ENCODE measurements at regions not wholly inside any gene's neighbourhood (a gene's known extent, or its start where the extent isn't known, plus 50 kb on each side); places are given as distances from the start of the nearest gene placed in this dataset.
A peak's percentile ranks its signal among the peaks of the same experiment; 100 is the strongest.
"Not testable (repeated sequence)": the region's sequence is repeated elsewhere in the genome, so short reads cannot be mapped to it uniquely, and the experiment has no call there.

DNA sequence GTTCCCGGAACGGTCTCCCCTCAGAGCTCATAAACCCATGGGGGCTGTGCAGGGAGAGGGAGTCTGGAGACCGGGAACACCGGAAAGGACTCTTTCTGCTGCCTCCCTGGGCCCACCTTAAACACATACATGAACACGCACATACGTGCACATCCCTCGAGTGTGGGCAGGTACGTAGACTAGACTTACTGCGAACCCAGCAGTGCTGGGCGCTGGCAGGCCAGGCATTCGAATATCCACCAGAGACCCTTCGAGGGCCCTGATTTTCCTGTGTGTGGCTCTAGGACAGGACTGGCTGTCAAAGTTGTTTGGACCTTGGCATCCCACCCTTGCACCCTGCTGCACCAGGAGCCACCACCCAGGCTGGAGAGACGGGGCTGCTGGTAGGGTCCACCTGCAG is 102.7 kb downstream of the PLXNA1 start:
- H3K9ac ChIP-seq (ENCODE audit: insufficient read length, low read depth), result no peak overlapping the region
- no peak overlapping the region for H3K4me3 ChIP-seq (ENCODE audit: insufficient read length, low read depth)
- no peaks in the 10 kb centered on the region for H3K9me3 ChIP-seq (ENCODE audit: insufficient read depth, low read length)
- no peaks in the 10 kb centered on the region for H3K36me3 ChIP-seq (ENCODE audit: insufficient read depth, insufficient read length, low read length)
- no peaks in the 10 kb centered on the region for H3K27me3 ChIP-seq (ENCODE audit: insufficient read depth, insufficient read length)
- H3K4me1 ChIP-seq (ENCODE audit: insufficient read depth, insufficient read length), result peaks cover 19% of the 10 kb centered on the region
- no peak for DNase-seq (ENCODE audit: low read depth, low spot score)
- TF ChIP-seq YY1 (IDR thresholded peaks at IDR 0.05; ENCODE audit: insufficient read depth, insufficient read length), result no peak
- TF ChIP-seq SUZ12 (IDR thresholded peaks at IDR 0.05; ENCODE audit: extremely low read depth, insufficient read depth, insufficient read length), result no peak
- TF ChIP-seq ZNF274 (IDR thresholded peaks at IDR 0.05; ENCODE audit: low read depth, low read length), result no peak

DNA sequence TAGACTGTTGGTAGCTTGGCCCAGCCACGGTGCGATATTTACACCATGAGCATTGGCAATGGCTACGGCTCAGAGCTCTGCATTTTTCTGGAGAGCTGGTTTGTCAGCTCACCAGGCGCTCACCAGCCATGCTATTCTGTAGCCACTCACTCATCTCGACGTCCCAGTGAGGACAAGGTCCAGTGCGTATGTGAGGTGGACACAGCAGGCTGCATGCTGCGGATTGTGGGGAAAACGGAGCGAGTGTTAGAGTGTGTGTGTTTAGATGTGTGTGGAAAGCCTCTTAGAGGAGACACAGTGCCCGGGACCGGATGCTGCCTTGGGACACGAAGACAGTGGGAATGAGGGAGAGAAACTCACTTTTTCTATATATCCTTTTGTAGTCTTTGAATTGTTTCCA is 103.7 kb downstream of the PLXNA1 start:
- H3K9me3 ChIP-seq (ENCODE audit: insufficient read depth, low read length); H3K4me3 ChIP-seq (ENCODE audit: insufficient read length, low read depth); H3K9ac ChIP-seq (ENCODE audit: insufficient read length, low read depth); DNase-seq (ENCODE audit: low read depth, low spot score); H3K36me3 ChIP-seq (ENCODE audit: insufficient read depth, insufficient read length, low read length); H3K27me3 ChIP-seq (ENCODE audit: insufficient read depth, insufficient read length): not testable (repeated sequence)
- peaks cover 19% of the 10 kb centered on the region for H3K4me1 ChIP-seq (ENCODE audit: insufficient read depth, insufficient read length)

DNA sequence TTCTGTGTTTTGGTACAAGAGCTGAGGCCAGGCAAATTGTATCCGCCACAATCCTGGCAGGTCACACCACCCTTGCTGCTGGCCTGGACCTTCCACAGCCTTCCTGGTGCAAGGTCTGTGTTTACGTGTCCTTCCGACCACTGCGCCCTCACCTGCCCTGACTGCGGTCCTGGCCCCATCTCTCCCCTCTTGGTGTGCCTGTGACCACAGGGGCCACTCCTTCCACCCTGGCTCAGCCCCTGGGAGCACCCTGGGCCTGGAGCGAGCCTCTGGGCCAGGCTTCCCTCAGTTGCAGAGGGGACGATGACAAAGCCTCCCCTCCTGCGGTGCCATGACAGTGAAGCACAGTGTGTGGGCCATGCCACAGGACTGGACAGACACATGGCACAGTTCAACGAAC is 104.5 kb downstream of the PLXNA1 start:
- TF ChIP-seq ZNF274 (IDR thresholded peaks at IDR 0.05; ENCODE audit: low read depth, low read length), result no peak
- TF ChIP-seq YY1 (IDR thresholded peaks at IDR 0.05; ENCODE audit: insufficient read depth, insufficient read length), result no peak
- no peak for TF ChIP-seq SUZ12 (IDR thresholded peaks at IDR 0.05; ENCODE audit: extremely low read depth, insufficient read depth, insufficient read length)
- Histone ChIP-seq H3K9ac (ENCODE audit: insufficient read length, low read depth) (no peak overlapping the region), H3K9me3 (ENCODE audit: insufficient read depth, low read length) (no peaks in the 10 kb centered on the region), H3K27me3 (ENCODE audit: insufficient read depth, insufficient read length) (no peaks in the 10 kb centered on the region), H3K4me3 (ENCODE audit: insufficient read length, low read depth) (no peak overlapping the region), H3K36me3 (ENCODE audit: insufficient read depth, insufficient read length, low read length) (no peaks in the 10 kb centered on the region), H3K4me1 (ENCODE audit: insufficient read depth, insufficient read length) (peaks cover 19% of the 10 kb centered on the region)
- no peak for DNase-seq (ENCODE audit: low read depth, low spot score)

DNA sequence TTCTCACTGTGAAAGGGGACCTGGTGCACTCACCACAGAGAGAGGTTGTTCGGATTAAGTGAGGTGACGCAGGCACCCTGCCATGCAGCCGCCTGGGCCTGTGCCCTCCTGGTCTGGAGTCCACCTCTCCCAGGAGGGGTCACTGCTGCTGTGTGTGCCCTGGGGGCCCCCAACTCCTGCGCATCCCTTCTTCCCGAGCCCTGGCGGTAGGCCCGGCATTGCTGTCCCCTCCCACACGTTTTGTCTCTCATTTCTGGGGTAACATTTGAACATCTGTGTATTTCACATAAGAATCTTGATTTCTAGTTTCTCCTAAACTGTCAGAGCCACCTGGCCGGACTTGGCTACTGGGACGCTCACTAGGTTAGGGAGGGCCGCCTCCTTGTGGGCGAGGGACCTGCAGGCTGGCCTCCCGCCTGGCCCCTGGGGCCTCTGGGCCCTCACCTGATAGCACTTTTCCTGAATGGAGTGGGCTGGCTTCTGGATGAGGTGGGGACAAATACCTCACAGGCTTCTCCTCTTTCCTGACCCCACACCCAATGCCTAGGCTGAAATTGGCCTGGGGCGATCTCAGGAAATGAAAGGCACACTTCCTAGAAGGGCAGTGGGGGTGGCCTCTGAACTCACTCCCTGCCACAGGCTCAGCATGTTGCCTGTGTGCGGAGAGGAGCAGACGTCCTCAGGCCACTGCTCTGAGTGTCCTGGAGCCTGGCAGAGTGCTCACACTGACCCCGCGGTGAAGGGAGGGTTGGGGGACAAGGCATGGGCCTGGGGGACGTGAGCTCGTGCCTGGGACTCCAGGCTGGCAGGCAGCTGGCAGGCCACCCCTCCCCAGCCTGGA is 104.2 kb upstream of the PRR23E start:
- no peak for DNase-seq (ENCODE audit: low read depth, low spot score)
- TF ChIP-seq YY1 (IDR thresholded peaks at IDR 0.05; ENCODE audit: insufficient read depth, insufficient read length), result no peak
- Histone ChIP-seq H3K9ac (ENCODE audit: insufficient read length, low read depth) (peak overlapping the region; percentile 52), H3K36me3 (ENCODE audit: insufficient read depth, insufficient read length, low read length) (no peaks in the 10 kb centered on the region), H3K9me3 (ENCODE audit: insufficient read depth, low read length) (no peaks in the 10 kb centered on the region), H3K4me1 (ENCODE audit: insufficient read depth, insufficient read length) (peaks cover 19% of the 10 kb centered on the region), H3K27me3 (ENCODE audit: insufficient read depth, insufficient read length) (no peaks in the 10 kb centered on the region), H3K4me3 (ENCODE audit: insufficient read length, low read depth) (no peak overlapping the region)

DNA sequence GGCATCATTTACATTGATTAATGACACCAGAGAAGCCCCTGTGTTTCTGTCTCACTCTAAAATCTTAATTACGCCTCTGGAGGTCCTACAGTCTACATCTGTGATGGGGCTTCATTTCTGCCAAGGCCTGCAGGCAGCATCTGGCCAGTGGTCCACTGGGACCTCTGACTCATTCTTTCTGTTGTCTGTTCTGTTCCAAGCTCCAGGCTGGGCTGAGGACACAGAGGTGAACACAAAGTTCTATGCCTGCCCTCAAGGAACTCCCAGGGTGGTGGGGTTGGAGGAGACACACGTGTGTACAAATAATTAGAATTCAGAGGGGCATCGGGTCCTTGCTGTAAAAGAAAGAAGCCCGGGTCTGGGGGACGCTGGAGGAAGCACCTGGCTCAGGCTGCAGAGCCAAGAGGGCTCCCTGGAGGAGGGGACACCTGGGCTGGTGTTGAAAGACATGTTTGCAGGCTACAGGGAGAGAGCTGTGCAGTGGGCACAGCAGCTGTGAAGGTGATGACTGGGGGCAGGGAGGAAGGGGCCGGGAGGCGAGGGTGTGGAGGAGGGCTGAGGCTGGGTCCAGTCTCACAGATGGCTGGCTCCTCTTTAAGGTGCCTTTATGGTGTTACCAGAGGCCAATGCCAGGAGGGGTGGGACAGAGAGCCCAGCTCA is 103.3 kb upstream of the PRR23E start:
- Histone ChIP-seq H3K27me3 (ENCODE audit: insufficient read depth, insufficient read length) (no peaks in the 10 kb centered on the region), H3K4me3 (ENCODE audit: insufficient read length, low read depth) (no peak overlapping the region), H3K36me3 (ENCODE audit: insufficient read depth, insufficient read length, low read length) (no peaks in the 10 kb centered on the region), H3K9ac (ENCODE audit: insufficient read length, low read depth) (no peak overlapping the region), H3K9me3 (ENCODE audit: insufficient read depth, low read length) (no peaks in the 10 kb centered on the region), H3K4me1 (ENCODE audit: insufficient read depth, insufficient read length) (peaks cover 19% of the 10 kb centered on the region)
- no peak for DNase-seq (ENCODE audit: low read depth, low spot score)
- TF ChIP-seq ZNF274 (IDR thresholded peaks at IDR 0.05; ENCODE audit: low read depth, low read length) (no peak), SUZ12 (IDR thresholded peaks at IDR 0.05; ENCODE audit: extremely low read depth, insufficient read depth, insufficient read length) (no peak), YY1 (IDR thresholded peaks at IDR 0.05; ENCODE audit: insufficient read depth, insufficient read length) (no peak)

DNA sequence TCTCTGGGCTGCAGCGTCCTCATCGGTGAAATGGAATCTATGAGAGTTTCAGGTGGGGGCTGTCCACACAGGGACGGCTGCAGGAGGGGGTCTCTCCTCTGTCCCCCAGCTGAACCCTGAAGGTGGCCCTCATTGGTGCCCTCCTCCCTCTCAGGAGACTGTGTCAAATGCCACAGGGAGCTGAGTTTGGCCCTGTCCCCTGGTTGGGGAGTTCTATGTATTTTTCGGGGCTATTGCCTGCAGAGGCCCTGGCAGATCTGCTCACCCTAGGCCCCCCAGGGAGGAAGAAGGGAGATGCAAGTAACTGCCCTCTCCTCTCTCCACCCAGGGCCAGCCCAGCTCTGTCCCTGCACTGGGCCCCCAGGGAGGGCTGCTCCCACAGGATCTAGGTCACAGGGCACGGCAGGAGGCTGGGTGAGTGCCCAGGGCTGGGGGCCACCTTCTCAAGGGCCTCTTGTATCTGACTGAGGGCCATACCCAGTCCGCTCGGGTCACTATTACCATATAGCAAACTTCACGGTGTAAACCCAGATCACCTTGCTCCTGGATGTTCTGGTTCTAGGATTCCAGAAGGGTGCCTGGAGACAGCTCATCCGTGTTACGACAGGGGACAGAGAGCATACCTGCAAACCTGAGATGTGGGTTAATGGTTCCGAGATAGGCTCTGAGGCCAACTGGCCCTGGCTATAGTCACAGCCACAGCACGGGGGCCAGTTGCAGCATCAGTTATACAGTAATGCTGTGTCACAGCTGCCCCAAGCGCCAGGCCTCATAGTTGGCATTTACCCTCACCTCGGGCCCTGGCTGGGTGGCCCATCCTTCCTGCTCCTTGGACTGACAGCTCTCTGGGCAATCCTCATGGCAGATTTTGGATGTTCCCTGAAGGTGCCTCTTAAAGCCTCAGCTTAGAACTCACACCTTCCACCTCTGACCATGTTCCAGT is 102.4 kb upstream of the PRR23E start:
- no peak overlapping the region for H3K4me3 ChIP-seq (ENCODE audit: insufficient read length, low read depth)
- H3K36me3 ChIP-seq (ENCODE audit: insufficient read depth, insufficient read length, low read length), result no peaks in the 10 kb centered on the region
- H3K9ac ChIP-seq (ENCODE audit: insufficient read length, low read depth), result peak overlapping the region; percentile 29
- no peak for DNase-seq (ENCODE audit: low read depth, low spot score)
- TF ChIP-seq YY1 (IDR thresholded peaks at IDR 0.05; ENCODE audit: insufficient read depth, insufficient read length) (no peak), SUZ12 (IDR thresholded peaks at IDR 0.05; ENCODE audit: extremely low read depth, insufficient read depth, insufficient read length) (no peak), ZNF274 (IDR thresholded peaks at IDR 0.05; ENCODE audit: low read depth, low read length) (no peak)
- H3K9me3 ChIP-seq (ENCODE audit: insufficient read depth, low read length), result peaks cover 6% of the 10 kb centered on the region
- no peaks in the 10 kb centered on the region for H3K27me3 ChIP-seq (ENCODE audit: insufficient read depth, insufficient read length)
- peaks cover 19% of the 10 kb centered on the region for H3K4me1 ChIP-seq (ENCODE audit: insufficient read depth, insufficient read length)

DNA sequence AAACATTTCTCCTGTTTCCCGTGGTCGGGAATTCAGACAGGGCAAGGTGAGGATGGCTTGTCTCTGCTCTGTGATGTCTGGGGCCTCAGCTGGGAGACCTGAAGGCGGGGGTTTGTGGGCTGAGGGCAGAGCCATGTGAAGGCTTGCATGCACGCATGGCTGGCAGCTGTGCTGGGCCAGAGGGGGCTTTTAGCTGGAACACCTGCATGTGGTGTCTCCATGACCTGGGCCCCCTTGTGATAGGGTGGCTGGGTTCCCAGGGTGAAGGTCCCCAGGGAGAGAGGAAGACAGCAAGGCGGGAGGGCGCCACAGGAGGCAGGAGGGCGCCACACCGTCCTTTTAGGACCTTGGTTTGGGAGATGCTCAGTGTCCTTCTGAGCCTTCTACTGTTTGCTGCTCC is 101.6 kb upstream of the PRR23E start:
- H3K4me1 ChIP-seq (ENCODE audit: insufficient read depth, insufficient read length), result peaks cover 22% of the 10 kb centered on the region
- H3K9me3 ChIP-seq (ENCODE audit: insufficient read depth, low read length), result peaks cover 13% of the 10 kb centered on the region
- H3K4me3 ChIP-seq (ENCODE audit: insufficient read length, low read depth), result no peak overlapping the region
- no peaks in the 10 kb centered on the region for H3K36me3 ChIP-seq (ENCODE audit: insufficient read depth, insufficient read length, low read length)
- TF ChIP-seq ZNF274 (IDR thresholded peaks at IDR 0.05; ENCODE audit: low read depth, low read length) (no peak), SUZ12 (IDR thresholded peaks at IDR 0.05; ENCODE audit: extremely low read depth, insufficient read depth, insufficient read length) (no peak), YY1 (IDR thresholded peaks at IDR 0.05; ENCODE audit: insufficient read depth, insufficient read length) (no peak)
- DNase-seq (ENCODE audit: low read depth, low spot score), result no peak
- no peak overlapping the region for H3K9ac ChIP-seq (ENCODE audit: insufficient read length, low read depth)
- no peaks in the 10 kb centered on the region for H3K27me3 ChIP-seq (ENCODE audit: insufficient read depth, insufficient read length)

Measured in NT2/D1 (cell line).